ENCODE measurements at regions not wholly inside any gene's neighbourhood (a gene's known extent, or its start where the extent isn't known, plus 50 kb on each side); places are given as distances from the start of the nearest gene placed in this dataset.

DNA sequence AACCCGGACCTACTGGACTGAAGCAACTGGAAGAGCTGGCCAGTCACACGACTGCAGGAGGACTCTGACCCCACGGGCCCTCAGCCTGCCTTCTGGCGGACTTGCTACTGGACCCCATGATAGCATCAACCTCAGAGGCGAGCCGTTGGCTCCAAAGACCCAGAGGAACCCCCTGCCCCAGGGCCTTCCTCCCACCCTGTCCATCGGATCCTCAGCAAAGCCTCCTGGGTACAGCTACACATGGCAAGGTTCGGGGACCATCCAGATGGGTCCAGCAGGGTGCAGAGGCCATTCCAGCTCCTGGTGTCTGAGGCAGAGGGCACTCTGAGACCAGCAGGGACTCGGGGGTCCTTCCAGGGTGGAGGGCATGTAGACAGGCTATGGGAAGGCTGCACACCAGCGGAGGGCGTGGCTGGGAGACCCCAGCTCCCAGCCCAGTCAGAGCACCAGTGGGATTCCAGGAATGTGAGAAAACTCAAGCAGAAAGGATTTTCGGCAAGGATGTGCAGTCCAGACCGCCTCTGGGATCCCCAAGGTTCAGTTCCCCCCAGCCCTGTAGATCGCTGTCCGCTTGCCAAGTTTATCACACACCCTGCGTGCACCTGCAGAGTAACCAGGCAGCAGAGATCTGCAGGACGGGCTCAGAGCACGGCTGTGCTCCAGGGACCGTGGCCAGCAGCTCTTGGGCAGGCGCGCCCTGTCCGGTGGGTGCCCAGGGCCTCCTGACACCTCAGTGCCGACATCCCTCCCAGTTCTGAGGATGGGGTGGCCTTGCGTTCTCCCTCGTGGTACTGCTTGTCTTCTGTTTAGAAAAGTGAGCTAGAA is 89.8 kb upstream of the PPP2R2D start:
- no peak overlapping the region for H3K4me3 ChIP-seq (ENCODE audit: low read depth, low read length)
- POLR2A ChIA-PET = no interaction called here
- no peak for DNase-seq (ENCODE audit: low read depth, low spot score)
- CTCF ChIA-PET = no interaction called here
- TF ChIP-seq, protein P1, sequence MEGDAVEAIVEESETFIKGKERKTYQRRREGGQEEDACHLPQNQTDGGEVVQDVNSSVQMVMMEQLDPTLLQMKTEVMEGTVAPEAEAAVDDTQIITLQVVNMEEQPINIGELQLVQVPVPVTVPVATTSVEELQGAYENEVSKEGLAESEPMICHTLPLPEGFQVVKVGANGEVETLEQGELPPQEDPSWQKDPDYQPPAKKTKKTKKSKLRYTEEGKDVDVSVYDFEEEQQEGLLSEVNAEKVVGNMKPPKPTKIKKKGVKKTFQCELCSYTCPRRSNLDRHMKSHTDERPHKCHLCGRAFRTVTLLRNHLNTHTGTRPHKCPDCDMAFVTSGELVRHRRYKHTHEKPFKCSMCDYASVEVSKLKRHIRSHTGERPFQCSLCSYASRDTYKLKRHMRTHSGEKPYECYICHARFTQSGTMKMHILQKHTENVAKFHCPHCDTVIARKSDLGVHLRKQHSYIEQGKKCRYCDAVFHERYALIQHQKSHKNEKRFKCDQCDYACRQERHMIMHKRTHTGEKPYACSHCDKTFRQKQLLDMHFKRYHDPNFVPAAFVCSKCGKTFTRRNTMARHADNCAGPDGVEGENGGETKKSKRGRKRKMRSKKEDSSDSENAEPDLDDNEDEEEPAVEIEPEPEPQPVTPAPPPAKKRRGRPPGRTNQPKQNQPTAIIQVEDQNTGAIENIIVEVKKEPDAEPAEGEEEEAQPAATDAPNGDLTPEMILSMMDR (IDR thresholded peaks at IDR 0.05; ENCODE audit: insufficient read depth, low read length, missing control alignments) = no peak

DNA sequence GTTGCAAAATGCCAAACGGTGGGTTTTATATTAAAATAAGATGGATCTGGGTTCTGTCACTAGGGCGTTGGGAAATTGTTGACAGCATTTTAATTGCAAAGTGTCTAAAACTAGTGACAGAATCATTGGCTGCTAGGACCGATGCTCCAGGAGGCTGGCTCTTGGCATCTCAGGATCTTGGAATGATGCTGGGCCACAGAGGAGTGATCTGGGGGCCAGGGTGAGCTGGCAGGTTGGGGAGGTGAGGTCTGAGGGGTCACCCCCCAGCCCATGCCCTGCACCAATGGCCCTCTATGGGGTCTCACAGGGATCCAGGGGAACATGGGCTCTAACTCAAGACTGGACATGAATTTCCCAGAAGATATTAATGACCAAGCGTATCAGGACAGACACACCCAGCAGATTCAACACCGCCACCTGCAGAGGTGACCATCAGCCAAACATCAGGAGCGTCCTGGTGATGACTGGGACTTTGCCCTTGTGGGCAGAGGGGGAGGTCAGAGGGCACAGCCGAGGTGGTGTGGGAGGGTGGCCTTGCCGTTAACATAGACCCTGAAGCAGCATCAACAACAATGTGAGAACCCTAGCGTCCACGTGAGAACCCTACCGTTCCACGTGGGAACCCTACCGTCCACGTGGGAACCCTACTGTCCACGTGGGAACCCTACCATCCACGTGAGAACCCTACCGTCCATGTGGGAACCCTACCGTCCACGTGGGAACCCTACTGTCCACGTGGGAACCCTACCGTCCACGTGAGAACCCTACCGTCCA is 89.0 kb upstream of the PPP2R2D start:
- DNase-seq (ENCODE audit: low read depth, low spot score) = no peak
- ChIA-PET POLR2A (no interaction called here), CTCF (no interaction called here)
- H3K4me3 ChIP-seq (ENCODE audit: low read depth, low read length) = no peak overlapping the region
- TF ChIP-seq, protein P1 (IDR thresholded peaks at IDR 0.05; ENCODE audit: insufficient read depth, low read length, missing control alignments) = no peak

DNA sequence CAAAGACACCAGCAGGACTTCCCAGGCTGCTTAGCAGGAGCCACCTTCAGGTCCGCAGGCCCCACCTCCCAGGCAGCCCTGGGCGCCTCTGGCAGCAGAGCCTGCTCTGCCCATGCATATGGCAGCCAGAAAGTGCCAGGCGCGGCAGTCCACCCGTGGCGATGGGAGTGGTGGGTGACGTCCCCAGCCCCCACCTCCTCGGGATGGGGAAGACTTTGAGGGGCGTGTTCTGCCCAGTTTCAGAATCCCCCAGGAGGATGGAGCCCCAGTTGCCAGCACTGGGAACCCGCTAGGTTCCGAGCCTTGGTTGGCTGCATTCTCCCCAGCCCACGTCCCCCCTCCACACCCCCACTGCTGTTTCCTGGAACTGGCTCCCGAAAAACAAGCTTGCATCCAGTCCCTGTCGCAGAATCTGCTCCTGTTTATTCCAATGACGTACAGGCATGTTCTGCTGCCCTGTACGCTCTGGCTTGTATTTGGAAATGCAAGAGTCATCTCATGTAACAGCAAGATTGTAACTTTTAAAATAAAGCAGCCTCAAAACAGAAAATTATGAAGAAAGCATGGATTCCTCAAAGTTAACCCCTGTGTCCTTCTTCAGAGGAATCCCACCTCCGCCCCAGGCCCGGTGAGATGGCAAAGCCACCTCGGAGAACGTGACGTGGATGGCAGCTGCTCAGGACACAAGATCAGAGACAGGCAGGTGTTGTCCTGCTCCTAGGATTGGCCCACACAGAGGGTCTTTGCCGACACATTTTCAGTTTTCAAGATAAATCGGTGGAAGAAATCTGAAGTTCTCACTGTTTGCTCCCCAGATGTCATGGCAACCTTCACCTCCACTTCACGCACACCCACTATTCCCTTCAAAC is 87.8 kb upstream of the PPP2R2D start:
- TF ChIP-seq, protein P1 (IDR thresholded peaks at IDR 0.05; ENCODE audit: insufficient read depth, low read length, missing control alignments) = no peak
- CTCF ChIA-PET = no interaction called here
- no peak overlapping the region for H3K4me3 ChIP-seq (ENCODE audit: low read depth, low read length)
- no peak for DNase-seq (ENCODE audit: low read depth, low spot score)
- POLR2A ChIA-PET = no interaction called here

DNA sequence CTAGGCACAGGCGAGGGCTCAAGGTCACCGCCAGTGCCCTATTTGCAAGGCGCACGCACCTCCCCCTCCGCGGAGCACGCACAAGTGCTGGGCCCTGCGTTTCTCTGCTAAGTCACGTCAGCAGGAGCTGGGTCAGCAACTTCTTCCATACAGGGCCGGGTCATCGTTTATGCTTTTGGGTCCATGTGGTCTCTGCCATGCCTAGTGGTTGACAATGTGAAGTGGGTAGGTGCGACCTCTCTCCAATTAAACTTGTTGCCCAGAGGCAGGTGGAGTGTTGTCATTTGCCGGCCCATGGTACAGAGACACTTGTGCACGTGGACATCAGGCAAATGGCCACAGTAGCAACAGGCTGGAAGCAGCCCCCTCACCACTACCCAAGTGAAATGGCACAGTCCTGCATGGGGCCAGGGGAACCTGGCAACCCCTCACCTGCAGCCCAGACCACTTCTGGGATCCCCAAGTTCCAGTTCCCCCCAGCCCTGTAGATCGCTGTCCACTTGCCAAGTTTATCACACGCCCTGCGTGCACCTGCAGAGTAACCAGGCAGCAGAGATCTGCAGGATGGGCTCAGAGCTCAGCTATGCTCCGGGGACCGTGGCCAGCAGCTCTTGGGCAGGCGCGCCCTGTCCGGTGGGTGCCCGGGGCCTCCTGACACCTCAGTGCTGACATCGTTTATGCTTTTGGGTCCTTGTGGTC is 86.1 kb upstream of the PPP2R2D start:
- TF ChIP-seq, protein P1 (IDR thresholded peaks at IDR 0.05; ENCODE audit: insufficient read depth, low read length, missing control alignments) = no peak
- no peak overlapping the region for H3K4me3 ChIP-seq (ENCODE audit: low read depth, low read length)
- ChIA-PET POLR2A (no interaction called here), CTCF (no interaction called here)
- DNase-seq (ENCODE audit: low read depth, low spot score) = no peak

DNA sequence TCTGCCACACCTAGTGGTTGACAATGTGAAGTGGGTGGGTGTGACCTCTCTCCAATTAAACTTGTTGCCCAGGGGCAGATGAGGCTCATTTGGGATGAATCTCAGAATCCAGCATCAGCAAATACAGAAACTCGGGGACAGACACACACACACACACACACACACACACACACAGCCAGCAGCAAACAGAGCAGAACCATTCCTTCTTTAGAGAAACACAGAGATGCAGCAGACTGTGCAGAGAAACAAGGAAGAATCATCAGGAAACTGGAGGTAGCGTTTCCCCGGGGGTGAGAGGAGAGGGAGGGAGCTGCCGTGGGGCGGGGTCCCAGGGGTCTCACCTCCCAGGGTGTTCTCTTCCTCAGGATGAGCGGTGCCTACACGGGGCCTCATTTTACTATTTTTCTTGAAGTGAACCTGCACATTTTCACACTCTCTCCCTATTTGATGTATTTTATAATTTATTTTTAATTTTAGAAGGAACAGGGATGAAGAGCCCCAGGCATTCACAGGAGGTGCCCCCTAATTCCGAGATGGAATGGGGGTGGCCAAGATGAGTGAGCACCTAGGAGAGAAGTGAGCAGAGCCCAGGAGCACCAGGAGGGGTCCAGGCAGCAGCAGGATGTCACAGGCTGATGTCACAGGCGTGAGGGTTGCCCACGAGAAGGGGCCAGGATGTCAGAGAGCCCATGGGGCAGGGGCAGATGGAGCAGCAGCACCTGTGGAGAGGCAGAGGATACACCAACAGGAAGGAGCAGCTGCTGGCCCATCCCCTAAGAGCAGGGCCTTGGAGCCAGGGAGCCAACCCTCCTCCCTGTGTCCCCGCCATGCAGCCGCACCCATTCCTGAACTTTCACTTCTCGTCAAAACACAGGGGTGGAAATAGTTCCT is 85.3 kb upstream of the PPP2R2D start:
- TF ChIP-seq, protein P1 (IDR thresholded peaks at IDR 0.05; ENCODE audit: insufficient read depth, low read length, missing control alignments) = no peak
- no peak overlapping the region for H3K4me3 ChIP-seq (ENCODE audit: low read depth, low read length)
- DNase-seq (ENCODE audit: low read depth, low spot score) = no peak
- CTCF ChIA-PET = no interaction called here
- POLR2A ChIA-PET = no interaction called here
